GM12864 (cell line): ENCODE measurements at regions not wholly inside any gene's neighbourhood (a gene's known extent, or its start where the extent isn't known, plus 50 kb on each side); places are given as distances from the start of the nearest gene placed in this dataset.
"Not testable (repeated sequence)": the region's sequence is repeated elsewhere in the genome, so short reads cannot be mapped to it uniquely, and the experiment has no call there.

Source experiments
- DNase-seq: peaks from one replicate; pipeline ENCODE4 v3.0.0-alpha.2; 2011; ENCODE audit warnings: low read depth
- H3K4me3 ChIP-seq: 2 replicates; pipeline ENCODE4 v1.5.1; 2011; ENCODE audit warnings: mild to moderate bottlenecking, low read depth, low read length, control low read depth
- CTCF ChIP-seq: IDR thresholded peaks from 2 replicates; pipeline ENCODE4 v1.5.1; 2011; ENCODE audit warnings: low read depth, mild to moderate bottlenecking, moderate library complexity, low read length, control low read depth, inconsistent platforms; ENCODE audit errors: missing control alignments

- no peak overlapping the region for H3K4me3 ChIP-seq
- no peak for TF ChIP-seq CTCF
- DNase-seq, result no peak
Observed at GRCh38 chr7:28900311-28900710, 57.8 kb downstream of the TRIL start.

- TF ChIP-seq CTCF, result no peak
- no peak overlapping the region for H3K4me3 ChIP-seq
- DNase-seq, result no peak
Observed at GRCh38 chr7:28893888-28894287, 64.2 kb downstream of the TRIL start.

- DNase-seq, H3K4me3 ChIP-seq: not testable (repeated sequence)
Observed at GRCh38 chr7:28891876-28892234, 66.3 kb downstream of the TRIL start.

GRCh38 chr7:28891192-28891875 is 66.8 kb downstream of the TRIL start:
- TF ChIP-seq CTCF, result no peak
- no peak for DNase-seq
- no peak overlapping the region for H3K4me3 ChIP-seq

- TF ChIP-seq CTCF, result no peak
- DNase-seq, result no peak
- no peak overlapping the region for H3K4me3 ChIP-seq
Observed at GRCh38 chr7:28890137-28890536, 68.0 kb downstream of the TRIL start.

- DNase-seq, result no peak
- no peak for TF ChIP-seq CTCF
- H3K4me3 ChIP-seq, result no peak overlapping the region
Observed at GRCh38 chr7:28889290-28889689, 68.8 kb downstream of the TRIL start.

GRCh38 chr7:28885771-28886170 is 72.4 kb downstream of the TRIL start:
- no peak for TF ChIP-seq CTCF
- no peak overlapping the region for H3K4me3 ChIP-seq
- DNase-seq, result no peak
